SIG-M5 (cell line): ENCODE measurements at regions not wholly inside any gene's neighbourhood (a gene's known extent, or its start where the extent isn't known, plus 50 kb on each side); places are given as distances from the start of the nearest gene placed in this dataset.
"Not testable (repeated sequence)": the region's sequence is repeated elsewhere in the genome, so short reads cannot be mapped to it uniquely, and the experiment has no call there.

Experiments used
- DNase-seq: peaks from one replicate; lab custom pipeline; 2025; lab: John Stamatoyannopoulos, UW

- no peak for DNase-seq
Observed at GRCh38 chr5:30596495-30597064, 596.9 kb upstream of the CDH6 start.

- no peak for DNase-seq
Observed at GRCh38 chr5:30594331-30594730, 599.2 kb upstream of the CDH6 start.

- no peak for DNase-seq
Observed at GRCh38 chr5:30592833-30593232, 600.7 kb upstream of the CDH6 start.

- DNase-seq: no peak
Observed at GRCh38 chr5:30581198-30581935, 612.1 kb upstream of the CDH6 start.

- no peak for DNase-seq
Observed at GRCh38 chr5:30574761-30575160, 618.7 kb upstream of the CDH6 start.

GRCh38 chr5:30572279-30572678 lies 621.2 kb upstream of the CDH6 start:
- no peak for DNase-seq

GRCh38 chr5:30561771-30562170 lies 631.7 kb upstream of the CDH6 start:
- no peak for DNase-seq

- no peak for DNase-seq
Observed at GRCh38 chr5:30551618-30552017, 641.9 kb upstream of the CDH6 start.

- DNase-seq: no peak
Observed at GRCh38 chr5:30548580-30549305, 644.7 kb upstream of the CDH6 start.

- no peak for DNase-seq
Observed at GRCh38 chr5:30540150-30540549, 653.3 kb upstream of the CDH6 start.

- no peak for DNase-seq
Observed at GRCh38 chr5:30539004-30539634, 654.4 kb upstream of the CDH6 start.

- no peak for DNase-seq
Observed at GRCh38 chr5:30525353-30525752, 668.1 kb upstream of the CDH6 start.

- DNase-seq: no peak
Observed at GRCh38 chr5:30524428-30524827, 669.1 kb upstream of the CDH6 start.

- DNase-seq: no peak
Observed at GRCh38 chr5:30523061-30523460, 670.4 kb upstream of the CDH6 start.

- no peak for DNase-seq
Observed at GRCh38 chr5:30505014-30505886, 688.2 kb upstream of the CDH6 start.

GRCh38 chr5:30502277-30502676 lies 691.2 kb upstream of the CDH6 start:
- no peak for DNase-seq

GRCh38 chr5:30501065-30501464 lies 692.4 kb upstream of the CDH6 start:
- DNase-seq: no peak

GRCh38 chr5:30500513-30500912 lies 693.0 kb upstream of the CDH6 start:
- DNase-seq: no peak

GRCh38 chr5:30499402-30499801 lies 694.1 kb upstream of the CDH6 start:
- no peak for DNase-seq

GRCh38 chr5:30498972-30499371 lies 694.5 kb upstream of the CDH6 start:
- no peak for DNase-seq

GRCh38 chr5:30498509-30498908 lies 695.0 kb upstream of the CDH6 start:
- not testable (repeated sequence) for DNase-seq

GRCh38 chr5:30494113-30494512 lies 699.4 kb upstream of the CDH6 start:
- DNase-seq: not testable (repeated sequence)
